GM21786 (cell line): ENCODE measurements at regions not wholly inside any gene's neighbourhood (a gene's known extent, or its start where the extent isn't known, plus 50 kb on each side); places are given as distances from the start of the nearest gene placed in this dataset.
"Not testable (repeated sequence)": the region's sequence is repeated elsewhere in the genome, so short reads cannot be mapped to it uniquely, and the experiment has no call there.

Experiments
- ATAC-seq: cut with Tn5 transposase; IDR thresholded peaks from one replicate; pipeline ENCODE4 v1.9.1; 2021; ENCODE audit not compliant: unreplicated experiment

GRCh38 chr4:188432328-188432727 is 293.1 kb downstream of the TRIML1 start:
- no peak for ATAC-seq

GRCh38 chr4:188433741-188434315 is 294.6 kb downstream of the TRIML1 start:
- ATAC-seq, result no peak

- no peak for ATAC-seq
These were observed 295.4 kb downstream of the TRIML1 start for GRCh38 chr4:188434643-188435042.

- ATAC-seq, result no peak
These were observed 296.1 kb downstream of the TRIML1 start for GRCh38 chr4:188435381-188435780.

DNA sequence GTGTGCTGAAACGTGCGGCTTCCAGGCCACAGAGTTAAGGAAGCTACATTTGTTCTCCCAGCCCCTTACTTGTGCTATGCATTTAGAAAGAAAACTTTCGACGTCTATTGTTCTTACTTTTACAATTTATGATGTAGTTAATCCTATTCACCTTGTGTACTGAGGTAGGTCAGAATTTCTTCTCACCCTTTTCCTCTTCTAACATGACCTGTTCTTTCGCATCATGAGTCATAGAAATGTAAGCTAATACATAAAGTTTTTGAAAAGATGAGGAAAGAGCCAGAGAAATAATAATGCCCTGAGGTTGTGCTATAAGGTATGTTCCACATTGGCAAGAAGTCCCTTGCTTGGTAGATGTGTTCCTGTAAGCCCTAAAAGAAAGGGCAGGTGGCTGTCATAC is 298.3 kb downstream of the TRIML1 start:
- ATAC-seq, result no peak

GRCh38 chr4:188438391-188438824 is 299.2 kb downstream of the TRIML1 start:
- not testable (repeated sequence) for ATAC-seq

- ATAC-seq, result no peak
These were observed 300.5 kb downstream of the TRIML1 start for GRCh38 chr4:188439641-188440311.

- no peak for ATAC-seq
These were observed 305.3 kb downstream of the TRIML1 start for GRCh38 chr4:188444500-188444899.

DNA sequence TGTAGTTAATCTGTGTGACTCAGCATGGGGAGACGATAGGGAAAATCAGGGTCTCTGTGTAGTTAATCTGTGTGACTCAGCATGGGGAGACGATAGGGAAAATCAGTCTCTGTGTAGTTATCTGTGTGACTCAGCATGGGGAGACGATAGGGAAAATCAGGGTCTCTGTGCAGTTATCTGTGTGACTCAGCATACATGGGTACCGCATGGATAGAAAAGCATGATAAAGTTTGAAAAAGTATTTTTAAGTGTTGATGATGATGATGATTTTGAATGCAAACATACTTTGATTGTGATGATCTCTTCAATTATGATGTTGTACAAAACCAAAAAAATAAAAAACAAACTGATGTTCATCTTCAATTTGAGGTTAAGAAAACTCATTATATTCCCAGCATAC is 309.8 kb downstream of the TRIML1 start:
- ATAC-seq, result not testable (repeated sequence)

DNA sequence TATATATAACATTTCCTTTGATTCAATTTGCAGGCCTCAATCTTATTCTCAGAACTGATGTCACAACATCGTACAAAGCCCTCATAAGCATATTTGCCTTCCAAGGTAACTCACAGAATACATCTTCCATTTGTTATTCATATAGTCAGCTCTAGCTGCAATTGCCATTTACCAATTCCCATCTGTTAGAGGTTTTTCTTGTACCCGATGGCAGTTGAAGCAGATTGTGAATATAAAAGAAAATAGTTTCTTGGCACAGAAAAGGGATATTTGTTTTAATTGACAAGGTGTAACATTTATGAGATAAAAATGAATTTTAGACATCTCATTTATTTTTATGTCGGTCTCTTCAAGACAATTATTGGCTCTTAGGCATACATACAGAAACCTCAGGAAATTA is 311.3 kb downstream of the TRIML1 start:
- ATAC-seq, result no peak

DNA sequence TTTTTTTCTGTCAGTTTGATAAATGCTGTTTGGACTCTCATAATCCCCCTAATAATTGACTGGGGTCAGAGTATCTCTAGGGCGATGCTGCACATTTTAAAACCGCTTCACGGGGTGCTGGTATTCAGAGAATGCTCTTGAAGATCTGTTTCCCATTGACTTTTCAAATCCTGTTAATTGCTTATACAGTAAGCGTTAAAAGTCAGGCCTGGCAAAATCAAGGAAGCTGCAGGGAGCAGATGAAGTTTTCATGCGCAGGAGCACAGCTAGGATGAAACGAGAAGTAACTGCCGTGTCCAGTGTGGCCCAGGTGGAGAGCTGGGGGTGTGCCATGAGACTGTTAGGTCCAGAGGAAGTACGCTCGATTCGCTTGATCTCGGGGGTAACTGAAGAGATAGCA is 312.9 kb downstream of the TRIML1 start:
- no peak for ATAC-seq

DNA sequence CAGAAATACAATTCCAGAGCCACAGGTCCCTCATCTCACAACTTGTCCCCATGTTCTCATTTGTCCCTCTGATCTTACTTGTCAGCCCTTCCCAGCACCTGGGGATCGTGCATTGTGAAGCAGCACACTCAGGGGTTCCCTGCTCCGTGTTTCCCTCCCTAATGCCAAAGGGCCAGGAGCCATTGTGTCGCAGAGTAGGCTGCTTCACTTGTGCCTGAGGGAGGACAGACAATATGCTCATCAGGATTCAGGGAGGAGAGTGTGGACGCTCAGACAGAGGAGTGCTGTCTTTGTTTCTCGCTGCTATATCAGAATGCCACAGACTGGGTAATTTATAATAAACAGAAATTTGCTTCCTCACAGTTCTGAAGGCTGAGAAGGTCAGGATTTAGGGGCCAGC is 315.3 kb downstream of the TRIML1 start:
- no peak for ATAC-seq

GRCh38 chr4:188455062-188455752 is 316.0 kb downstream of the TRIML1 start:
- no peak for ATAC-seq

- no peak for ATAC-seq
These were observed 320.1 kb downstream of the TRIML1 start for GRCh38 chr4:188459381-188459780.

DNA sequence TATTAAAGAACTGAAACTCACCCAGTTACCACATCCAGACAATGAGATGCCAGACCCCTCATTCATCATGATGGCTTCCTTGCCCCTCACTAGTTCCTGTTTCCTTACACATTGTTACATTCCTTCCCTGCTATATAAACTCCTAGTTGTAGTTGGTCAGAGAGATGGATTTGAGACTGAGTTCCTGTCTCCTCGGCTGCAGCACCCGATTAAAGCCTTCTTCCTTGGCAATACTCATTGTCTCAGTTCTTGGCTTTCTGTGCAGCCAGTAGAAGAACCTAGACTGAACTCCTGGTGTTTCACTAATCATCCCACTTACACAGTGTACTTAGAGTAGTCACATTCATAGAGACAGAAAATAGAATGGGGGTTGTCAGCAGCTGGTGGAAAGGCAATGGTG is 324.7 kb downstream of the TRIML1 start:
- no peak for ATAC-seq

DNA sequence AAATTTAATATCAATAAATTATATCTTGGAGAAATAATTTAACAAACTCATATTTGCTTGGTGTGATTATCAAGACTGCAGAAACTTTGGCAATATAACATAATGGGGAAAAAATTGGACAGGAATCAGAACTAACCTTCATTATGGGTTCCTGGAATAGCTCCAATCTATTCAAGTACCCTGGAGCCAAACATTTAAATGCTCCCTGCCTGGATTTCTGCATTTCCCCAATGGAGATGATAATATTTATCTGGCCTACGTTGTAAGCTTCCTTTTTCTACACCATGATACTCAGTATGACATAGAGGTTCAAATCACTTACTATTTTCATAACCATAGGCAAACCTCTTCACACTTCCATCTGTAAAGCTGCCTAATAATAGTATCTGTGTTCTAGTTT is 326.8 kb downstream of the TRIML1 start:
- ATAC-seq, result no peak

DNA sequence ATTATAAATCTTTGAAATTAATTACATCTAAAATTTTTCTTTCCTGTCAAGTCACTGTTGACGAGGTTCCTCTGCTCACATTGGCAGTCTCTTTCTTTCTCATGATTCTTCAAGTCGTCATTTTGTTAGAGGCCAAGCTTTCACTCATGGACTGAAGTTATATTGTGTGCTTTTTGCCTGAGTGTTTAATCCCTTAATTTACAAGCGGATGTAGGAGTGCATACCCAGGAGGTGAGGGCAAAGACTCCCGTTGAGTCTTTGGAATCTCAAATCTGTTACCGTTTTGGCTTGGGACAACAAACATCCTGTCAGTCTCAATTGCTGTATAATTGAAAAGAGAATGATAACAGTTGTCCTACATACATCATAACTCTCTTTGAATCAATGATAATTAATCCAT is 345.0 kb downstream of the TRIML1 start:
- no peak for ATAC-seq

- no peak for ATAC-seq
These were observed 346.7 kb downstream of the TRIML1 start for GRCh38 chr4:188485906-188486305.

GRCh38 chr4:188492886-188493285 is 353.6 kb downstream of the TRIML1 start:
- ATAC-seq, result no peak

- ATAC-seq, result no peak
These were observed 355.9 kb downstream of the TRIML1 start for GRCh38 chr4:188495169-188495568.

- ATAC-seq, result no peak
These were observed 372.2 kb downstream of the TRIML1 start for GRCh38 chr4:188511431-188511830.

DNA sequence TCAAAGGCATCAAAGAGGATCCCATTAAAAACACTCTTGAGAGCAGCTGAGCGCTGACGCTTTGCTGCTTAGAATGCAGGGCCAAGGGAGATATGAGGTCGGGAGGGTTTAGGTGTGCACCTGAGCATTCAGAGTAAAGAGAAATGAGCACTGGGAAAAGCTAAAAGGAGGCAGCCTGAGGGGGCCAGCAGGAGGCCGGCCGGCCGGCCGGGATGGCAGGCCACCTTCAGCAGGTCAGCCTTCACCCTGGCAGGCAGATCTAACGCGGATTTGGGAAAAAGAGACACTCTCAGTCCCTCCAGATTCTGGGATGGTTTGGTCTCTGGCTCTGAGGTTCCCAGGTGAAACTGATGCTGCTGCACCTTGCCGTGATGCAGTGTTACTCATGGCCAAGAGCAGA is 393.5 kb downstream of the TRIML1 start:
- no peak for ATAC-seq
